ENCODE measurements at regions not wholly inside any gene's neighbourhood (a gene's known extent, or its start where the extent isn't known, plus 50 kb on each side); places are given as distances from the start of the nearest gene placed in this dataset.

DNA sequence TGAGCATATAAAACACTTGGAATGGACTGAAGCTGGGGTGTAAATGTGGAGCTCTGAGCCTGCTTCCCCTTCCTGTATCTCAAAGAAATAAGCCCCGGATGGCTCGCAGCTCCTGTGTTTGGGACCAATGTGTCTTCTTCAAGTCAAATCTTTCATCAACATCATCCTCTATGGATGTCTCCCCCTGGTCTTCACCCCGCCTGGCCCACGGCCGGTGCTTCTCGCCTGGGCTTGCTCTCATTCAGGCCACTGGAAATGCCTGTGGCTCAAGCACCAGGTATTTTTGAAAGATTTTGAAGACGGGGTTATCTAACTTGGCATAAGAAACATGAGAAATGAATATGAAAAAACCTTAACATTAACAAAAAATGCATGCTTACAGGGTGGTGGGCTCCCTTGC is 769.8 kb downstream of the BRD1 start:
- WGBS, 3 donors: 77 to 91% (median 90%) methylated on average over 7 of the region's 7 CpGs
- H3K27ac ChIP-seq (ENCODE audit: low read depth, low read length): no peak overlapping the region

DNA sequence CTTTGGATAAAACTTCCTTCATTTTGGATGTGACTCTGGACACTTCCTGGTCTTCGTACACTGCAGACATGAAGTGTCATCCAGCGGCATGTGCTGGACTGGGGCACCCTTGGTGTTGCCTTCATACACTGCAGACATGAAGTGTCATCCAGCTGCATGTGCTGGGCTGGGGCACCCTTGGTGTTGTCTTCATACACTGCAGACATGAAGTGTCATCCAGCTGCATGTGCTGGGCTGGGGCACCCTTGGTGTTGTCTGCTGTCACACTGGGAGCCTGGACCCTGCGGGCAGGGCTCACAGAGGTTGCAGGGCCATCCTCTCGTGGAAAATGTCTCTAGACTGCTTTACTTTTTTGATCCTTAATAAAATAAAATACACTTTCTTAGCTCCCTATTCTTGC is 771.4 kb downstream of the BRD1 start:
- 86 to 97% (median 86%) methylated on average over 4 of the region's 4 CpGs for WGBS, 3 donors
- H3K27ac ChIP-seq (ENCODE audit: low read depth, low read length): no peak overlapping the region

GRCh38 chr22:49055406-49055805 is 772.3 kb downstream of the BRD1 start:
- WGBS, 3 donors: 83 to 89% (median 84%) methylated on average over 5 to 6 of the region's 6 CpGs
- H3K27ac ChIP-seq (ENCODE audit: low read depth, low read length): no peak overlapping the region

DNA sequence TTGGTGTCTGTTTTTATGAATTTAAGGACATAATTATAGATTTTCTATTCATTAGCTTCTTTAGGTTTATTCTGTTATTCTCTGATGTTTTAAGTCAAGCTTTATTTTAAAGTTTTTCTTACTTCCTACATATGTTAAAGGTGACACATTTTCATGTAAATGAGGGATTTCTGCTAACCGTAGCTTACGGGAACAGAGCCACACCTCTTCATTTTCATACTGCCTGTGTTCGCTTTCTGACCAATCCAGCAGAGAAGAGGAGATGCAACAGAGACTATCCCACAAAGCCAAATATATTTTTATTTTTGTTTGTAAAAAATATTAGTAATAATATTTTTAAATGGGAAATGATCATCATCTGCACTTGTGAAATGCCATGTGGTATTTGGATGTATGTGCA is 774.1 kb downstream of the BRD1 start:
- H3K27ac ChIP-seq (ENCODE audit: low read depth, low read length): no peak overlapping the region
- WGBS, 3 donors: 84 to 89% (median 87%) methylated on average over 3 of the region's 3 CpGs

DNA sequence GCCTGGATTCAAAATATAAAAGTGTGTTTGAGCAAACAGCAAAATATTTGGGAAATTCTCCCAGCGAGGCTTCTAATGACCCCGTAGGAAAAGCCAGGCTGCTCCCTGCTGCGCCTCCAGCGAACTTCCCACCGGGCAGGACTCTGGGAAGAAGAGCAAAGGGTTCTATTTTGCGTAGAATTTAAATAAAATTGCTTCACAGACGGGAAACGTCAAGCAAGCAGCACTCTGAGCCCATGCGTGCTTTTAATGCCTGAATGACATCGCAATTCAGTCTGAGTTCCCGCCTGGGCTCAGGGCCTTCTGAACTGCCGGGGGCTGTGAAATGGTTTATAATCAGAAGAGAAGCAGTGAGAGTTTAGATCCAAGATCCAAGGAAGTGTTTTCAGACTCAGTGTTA is 775.1 kb downstream of the BRD1 start:
- 52 to 68% (median 54%) methylated on average over 12 of the region's 12 CpGs for WGBS, 3 donors
- H3K27ac ChIP-seq (ENCODE audit: low read depth, low read length): no peak overlapping the region

- H3K27ac ChIP-seq (ENCODE audit: low read depth, low read length): no peak overlapping the region
- 50 to 60% (median 52%) methylated on average over 36 of the region's 36 CpGs for WGBS, 3 donors
Measured at GRCh38 chr22:49052023-49052538, 775.6 kb downstream of the BRD1 start.

GRCh38 chr22:49051491-49052022 is 776.1 kb downstream of the BRD1 start:
- no peak overlapping the region for H3K27ac ChIP-seq (ENCODE audit: low read depth, low read length)
- WGBS, 3 donors: 73 to 87% (median 82%) methylated on average over 31 of the region's 31 CpGs

DNA sequence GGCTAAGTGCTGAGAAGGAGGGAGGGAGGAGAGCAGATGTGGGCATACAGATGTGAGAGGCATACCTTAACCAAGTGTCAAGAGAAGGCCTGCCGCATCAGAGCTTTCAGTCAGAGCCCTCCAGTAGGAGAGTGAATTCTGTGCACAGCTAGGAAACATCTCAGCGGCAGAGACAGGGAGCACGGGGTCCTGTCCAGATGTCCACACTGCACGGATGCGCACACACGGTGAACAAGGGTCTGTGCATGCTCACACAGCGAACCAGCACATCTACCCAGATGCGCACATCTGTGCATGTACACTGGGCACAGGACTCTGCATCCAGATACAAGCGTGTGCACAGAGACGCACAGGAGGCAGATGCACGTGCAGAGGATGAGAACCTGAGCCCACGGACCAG is 778.0 kb downstream of the BRD1 start:
- no peak overlapping the region for H3K27ac ChIP-seq (ENCODE audit: low read depth, low read length)
- whole genome bisulfite sequencing, 3 donors: 78 to 87% (median 86%) methylated on average over 12 of the region's 12 CpGs

- H3K27ac ChIP-seq (ENCODE audit: low read depth, low read length): no peak overlapping the region
- 62 to 81% (median 80%) methylated on average over 11 of the region's 11 CpGs for WGBS, 3 donors
Measured at GRCh38 chr22:49048591-49048990, 779.1 kb downstream of the BRD1 start.

- no peak overlapping the region for H3K27ac ChIP-seq (ENCODE audit: low read depth, low read length)
- WGBS, 3 donors: 49 to 78% (median 69%) methylated on average over 5 of the region's 5 CpGs
Measured at GRCh38 chr22:49047447-49047846, 780.2 kb downstream of the BRD1 start.

GRCh38 chr22:49046546-49047361 is 780.9 kb downstream of the BRD1 start:
- 42 to 52% (median 47%) methylated on average over 17 of the region's 17 CpGs for WGBS, 3 donors
- no peak overlapping the region for H3K27ac ChIP-seq (ENCODE audit: low read depth, low read length)

DNA sequence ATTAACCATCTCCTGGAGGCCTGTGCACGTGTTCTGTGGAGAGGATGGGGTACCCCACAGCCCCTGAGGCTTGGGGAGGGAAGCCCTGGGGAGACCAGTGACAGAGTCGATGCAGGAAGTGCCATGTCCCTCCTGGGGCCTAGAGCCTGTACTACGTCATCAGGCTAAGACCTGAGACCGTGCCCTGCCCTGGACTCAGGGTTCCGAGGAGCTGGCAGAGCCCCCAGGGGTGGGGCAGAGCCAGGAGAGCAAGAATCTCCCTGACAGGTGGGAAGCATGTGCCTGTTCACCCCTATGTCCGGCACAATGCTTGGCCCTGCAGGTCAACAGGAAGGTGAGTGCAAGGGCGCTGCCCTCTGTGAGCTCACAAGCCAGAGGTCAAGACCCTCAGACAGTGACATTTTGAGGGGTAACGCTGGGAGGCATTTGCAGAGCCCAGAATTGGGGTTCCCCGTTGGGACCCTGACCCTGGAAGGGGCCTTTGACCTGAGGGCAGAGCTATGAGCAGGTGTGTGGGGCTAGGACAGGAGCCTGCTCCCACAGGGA is 781.6 kb downstream of the BRD1 start:
- no peak overlapping the region for H3K27ac ChIP-seq (ENCODE audit: low read depth, low read length)
- 60 to 67% (median 66%) methylated on average over 9 of the region's 9 CpGs for WGBS, 3 donors

DNA sequence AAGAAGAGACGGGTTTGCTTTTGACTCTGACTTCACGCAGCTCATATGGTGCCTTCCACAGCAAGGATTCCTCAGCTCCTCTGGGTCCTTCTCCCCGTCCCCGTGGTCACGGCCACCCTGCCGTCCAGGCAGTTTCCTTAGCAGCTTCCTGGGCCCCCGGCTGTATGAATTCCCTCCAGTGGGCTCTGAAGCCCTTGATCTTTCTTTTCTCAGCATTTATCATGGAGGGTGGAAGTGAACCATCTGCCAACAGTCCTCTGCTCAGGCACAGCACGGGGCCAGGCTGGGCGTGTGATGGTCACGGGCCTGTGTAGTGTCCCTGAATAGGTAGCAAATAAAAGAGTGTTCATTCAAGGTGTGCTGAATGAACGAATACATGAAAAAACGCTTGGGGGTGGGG is 782.4 kb downstream of the BRD1 start:
- H3K27ac ChIP-seq (ENCODE audit: low read depth, low read length): no peak overlapping the region
- 67 to 76% (median 72%) methylated on average over 12 of the region's 12 CpGs for WGBS, 3 donors

DNA sequence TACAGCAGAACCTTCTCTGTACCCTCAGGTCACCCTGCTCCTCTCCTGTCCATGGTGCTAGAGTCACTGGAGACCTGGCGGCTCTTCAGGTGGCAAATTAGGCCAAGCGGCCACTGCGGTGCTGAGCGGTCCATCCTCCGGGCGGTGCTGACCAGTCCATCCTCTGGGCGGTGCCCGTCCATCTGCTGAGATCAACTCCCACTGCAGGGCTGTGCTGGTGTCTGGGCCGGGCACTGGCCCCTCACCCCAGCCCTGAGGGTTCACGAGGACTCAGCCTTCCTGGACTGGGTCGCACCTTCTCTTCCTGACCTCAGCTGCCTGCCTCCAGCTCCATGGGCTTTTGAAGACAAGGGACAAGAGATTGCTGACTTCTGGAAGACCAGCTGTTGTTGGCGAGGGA is 782.9 kb downstream of the BRD1 start:
- 87 to 89% (median 88%) methylated on average over 12 of the region's 12 CpGs for WGBS, 3 donors
- no peak overlapping the region for H3K27ac ChIP-seq (ENCODE audit: low read depth, low read length)

DNA sequence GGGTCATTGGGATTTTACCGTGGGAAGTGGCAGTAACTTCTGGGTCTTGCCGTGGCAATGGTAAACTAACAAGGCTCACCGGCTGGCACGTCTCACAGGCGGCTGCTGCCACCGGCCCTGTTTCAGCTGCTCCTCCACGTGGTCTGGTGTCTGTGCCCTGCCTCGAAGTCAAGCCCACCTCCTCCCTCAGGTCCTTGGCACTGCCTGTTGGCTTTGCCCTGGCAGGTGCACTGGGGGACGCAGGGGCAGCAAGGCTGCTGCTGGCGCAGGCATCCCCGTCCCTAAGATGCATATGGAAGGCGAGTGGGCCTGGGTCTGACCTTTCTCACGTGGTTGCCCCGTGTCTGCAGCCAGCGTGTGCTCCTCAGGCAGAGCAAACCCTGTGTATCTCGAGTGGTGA is 783.6 kb downstream of the BRD1 start:
- WGBS, 3 donors: 78 to 81% (median 80%) methylated on average over 16 of the region's 16 CpGs
- no peak overlapping the region for H3K27ac ChIP-seq (ENCODE audit: low read depth, low read length)

GRCh38 chr22:49042877-49043859 is 784.5 kb downstream of the BRD1 start:
- H3K27ac ChIP-seq (ENCODE audit: low read depth, low read length): peak overlapping the region; percentile 3
- WGBS, 3 donors: 73 to 79% (median 76%) methylated on average over 28 of the region's 28 CpGs

GRCh38 chr22:49042066-49042465 is 785.6 kb downstream of the BRD1 start:
- WGBS, 3 donors: 73 to 87% (median 77%) methylated on average over 6 of the region's 6 CpGs
- no peak overlapping the region for H3K27ac ChIP-seq (ENCODE audit: low read depth, low read length)

DNA sequence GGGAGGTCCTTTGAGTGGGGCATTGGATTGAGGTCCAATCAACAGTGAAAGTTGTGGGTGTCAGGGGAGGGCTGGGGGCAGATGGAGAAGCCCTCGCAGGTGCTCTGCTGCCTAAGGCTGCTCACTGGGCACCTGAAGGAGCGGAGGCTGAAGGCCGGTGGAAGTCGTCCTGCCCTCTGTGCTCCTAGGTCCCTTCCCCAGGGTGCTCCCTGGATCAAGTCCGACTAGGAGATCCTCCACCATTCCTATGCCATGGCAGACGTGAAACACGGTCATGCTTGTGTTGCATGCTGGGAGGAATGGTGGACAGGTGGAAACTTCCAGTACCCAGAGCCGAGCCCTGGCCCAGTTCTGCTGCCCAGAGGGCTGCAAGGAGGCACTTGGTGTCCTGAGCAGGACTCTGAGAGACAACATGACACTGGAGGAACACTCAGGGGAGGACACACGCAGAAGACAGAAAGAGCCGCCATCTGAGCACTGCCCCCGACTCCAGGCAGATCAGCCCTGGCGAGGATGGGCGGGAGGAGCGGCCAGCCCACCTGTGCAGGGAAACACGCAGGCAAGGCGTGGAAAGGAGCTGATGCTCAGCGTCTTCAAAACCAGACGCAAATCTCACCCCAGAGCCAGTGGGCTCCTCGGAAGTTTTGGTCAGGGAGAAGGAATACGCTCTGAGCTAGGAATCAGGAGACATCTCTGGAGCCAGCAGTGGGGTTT is 786.8 kb downstream of the BRD1 start:
- no peak overlapping the region for H3K27ac ChIP-seq (ENCODE audit: low read depth, low read length)
- WGBS, 3 donors: 87 to 88% (median 87%) methylated on average over 20 of the region's 20 CpGs
